KMS-11 (cell line): ENCODE measurements at regions not wholly inside any gene's neighbourhood (a gene's known extent, or its start where the extent isn't known, plus 50 kb on each side); places are given as distances from the start of the nearest gene placed in this dataset.

ENCODE experiments used
- H2AFZ ChIP-seq: fragments of 200-600 bp; sonication (generic); 2 replicates; pipeline ENCODE4 v1.6.1; 2016; ENCODE audit warnings: antibody characterized with exemption, mixed run types, low read depth
- H3K27ac ChIP-seq: fragments of 200-600 bp; sonication (generic); 2 replicates; pipeline ENCODE4 v1.6.1; 2016; ENCODE audit warnings: mild to moderate bottlenecking, mixed run types
- H3K27me3 ChIP-seq: fragments of 200-600 bp; sonication (generic); 2 replicates; pipeline ENCODE4 v1.6.1; 2017; ENCODE audit warnings: mild to moderate bottlenecking, low read depth, mixed run types, moderate library complexity; ENCODE audit not compliant: insufficient read depth
- H3K36me3 ChIP-seq: fragments of 200-600 bp; sonication (generic); 2 replicates; pipeline ENCODE4 v1.6.1; 2017; ENCODE audit warnings: mild to moderate bottlenecking, mixed run types; ENCODE audit not compliant: insufficient read depth
- H3K4me1 ChIP-seq: fragments of 200-600 bp; sonication (generic); 2 replicates; pipeline ENCODE4 v1.6.1; 2016; ENCODE audit warnings: mild to moderate bottlenecking, low read depth, mixed run types; ENCODE audit not compliant: poor library complexity, severe bottlenecking
- H3K4me2 ChIP-seq: fragments of 200-600 bp; sonication (generic); 2 replicates; pipeline ENCODE4 v1.7.0; 2016; ENCODE audit warnings: mild to moderate bottlenecking, mixed run types
- H3K4me3 ChIP-seq: fragments of 200-600 bp; sonication (generic); IDR thresholded peaks from 2 replicates; pipeline ENCODE4 v1.6.1; 2017; ENCODE audit warnings: low read depth, low read length, mixed read lengths; ENCODE audit not compliant: insufficient read depth
- H3K79me2 ChIP-seq: fragments of 200-600 bp; sonication (generic); 2 replicates; pipeline ENCODE4 v1.6.1; 2016; ENCODE audit warnings: low read depth, mixed run types; ENCODE audit not compliant: insufficient read depth
- H3K9ac ChIP-seq: fragments of 200-600 bp; sonication (generic); 2 replicates; pipeline ENCODE4 v1.6.1; 2016; ENCODE audit warnings: mild to moderate bottlenecking, mixed run types
- H4K20me1 ChIP-seq: fragments of 200-600 bp; sonication (generic); 2 replicates; pipeline ENCODE4 v1.6.1; 2016; ENCODE audit warnings: mild to moderate bottlenecking, mixed run types; ENCODE audit not compliant: insufficient read depth
- CTCF ChIP-seq: fragments of 200-600 bp; sonication (generic); conservative IDR thresholded peaks from 2 replicates; pipeline ENCODE4 v1.6.1; 2017; ENCODE audit warnings: low read depth, mild to moderate bottlenecking, antibody characterized with exemption, low read length, moderate library complexity, mixed read lengths

- H3K4me2 ChIP-seq, result no peak overlapping the region
- no peak overlapping the region for H3K4me3 ChIP-seq
- no peaks in the 10 kb centered on the region for H3K27me3 ChIP-seq
- no peaks in the 10 kb centered on the region for H3K36me3 ChIP-seq
- no peak overlapping the region for H3K9ac ChIP-seq
- H4K20me1 ChIP-seq, result no peaks in the 10 kb centered on the region
- H2AFZ ChIP-seq, result no peak overlapping the region
- no peak overlapping the region for H3K27ac ChIP-seq
- no peak for TF ChIP-seq CTCF
- H3K79me2 ChIP-seq, result no peaks in the 10 kb centered on the region
- no peaks in the 10 kb centered on the region for H3K4me1 ChIP-seq
Observed at GRCh38 chr1:38328278-38329035, 281.9 kb upstream of the POU3F1 start.

GRCh38 chr1:38327559-38327973, 281.0 kb upstream of the POU3F1 start:
- no peaks in the 10 kb centered on the region for H3K4me1 ChIP-seq
- no peaks in the 10 kb centered on the region for H4K20me1 ChIP-seq
- no peak overlapping the region for H3K4me2 ChIP-seq
- H3K27me3 ChIP-seq, result no peaks in the 10 kb centered on the region
- H3K36me3 ChIP-seq, result no peaks in the 10 kb centered on the region
- no peak overlapping the region for H2AFZ ChIP-seq
- H3K27ac ChIP-seq, result no peak overlapping the region
- no peaks in the 10 kb centered on the region for H3K79me2 ChIP-seq
- TF ChIP-seq CTCF, result no peak
- no peak overlapping the region for H3K9ac ChIP-seq
- H3K4me3 ChIP-seq, result no peak overlapping the region

- Histone ChIP-seq H2AFZ (no peak overlapping the region), H3K36me3 (no peaks in the 10 kb centered on the region), H3K9ac (no peak overlapping the region), H3K4me3 (no peak overlapping the region), H3K4me1 (no peaks in the 10 kb centered on the region), H3K27ac (no peak overlapping the region), H3K79me2 (no peaks in the 10 kb centered on the region), H3K27me3 (no peaks in the 10 kb centered on the region), H3K4me2 (no peak overlapping the region), H4K20me1 (no peaks in the 10 kb centered on the region)
- TF ChIP-seq CTCF, result no peak
Observed at GRCh38 chr1:38326856-38327255, 280.3 kb upstream of the POU3F1 start.

GRCh38 chr1:38326135-38326534, 279.5 kb upstream of the POU3F1 start:
- Histone ChIP-seq H3K4me3 (no peak overlapping the region), H3K79me2 (no peaks in the 10 kb centered on the region), H3K4me2 (no peak overlapping the region), H3K4me1 (no peaks in the 10 kb centered on the region), H2AFZ (no peak overlapping the region), H3K36me3 (no peaks in the 10 kb centered on the region), H3K27me3 (no peaks in the 10 kb centered on the region), H3K9ac (no peak overlapping the region), H4K20me1 (no peaks in the 10 kb centered on the region), H3K27ac (no peak overlapping the region)
- TF ChIP-seq CTCF, result no peak
